KMS-11 (cell line): ENCODE measurements at regions not wholly inside any gene's neighbourhood (a gene's known extent, or its start where the extent isn't known, plus 50 kb on each side); places are given as distances from the start of the nearest gene placed in this dataset.

Experiments
- H2AFZ ChIP-seq: fragments of 200-600 bp; sonication (generic); 2 replicates; pipeline ENCODE4 v1.6.1; 2016; ENCODE audit warnings: antibody characterized with exemption, mixed run types, low read depth
- H3K27ac ChIP-seq: fragments of 200-600 bp; sonication (generic); 2 replicates; pipeline ENCODE4 v1.6.1; 2016; ENCODE audit warnings: mild to moderate bottlenecking, mixed run types
- H3K27me3 ChIP-seq: fragments of 200-600 bp; sonication (generic); 2 replicates; pipeline ENCODE4 v1.6.1; 2017; ENCODE audit warnings: mild to moderate bottlenecking, low read depth, mixed run types, moderate library complexity; ENCODE audit not compliant: insufficient read depth
- H3K36me3 ChIP-seq: fragments of 200-600 bp; sonication (generic); 2 replicates; pipeline ENCODE4 v1.6.1; 2017; ENCODE audit warnings: mild to moderate bottlenecking, mixed run types; ENCODE audit not compliant: insufficient read depth
- H3K4me1 ChIP-seq: fragments of 200-600 bp; sonication (generic); 2 replicates; pipeline ENCODE4 v1.6.1; 2016; ENCODE audit warnings: mild to moderate bottlenecking, low read depth, mixed run types; ENCODE audit not compliant: poor library complexity, severe bottlenecking
- H3K4me2 ChIP-seq: fragments of 200-600 bp; sonication (generic); 2 replicates; pipeline ENCODE4 v1.7.0; 2016; ENCODE audit warnings: mild to moderate bottlenecking, mixed run types
- H3K4me3 ChIP-seq: fragments of 200-600 bp; sonication (generic); IDR thresholded peaks from 2 replicates; pipeline ENCODE4 v1.6.1; 2017; ENCODE audit warnings: low read depth, low read length, mixed read lengths; ENCODE audit not compliant: insufficient read depth
- H3K79me2 ChIP-seq: fragments of 200-600 bp; sonication (generic); 2 replicates; pipeline ENCODE4 v1.6.1; 2016; ENCODE audit warnings: low read depth, mixed run types; ENCODE audit not compliant: insufficient read depth
- H3K9ac ChIP-seq: fragments of 200-600 bp; sonication (generic); 2 replicates; pipeline ENCODE4 v1.6.1; 2016; ENCODE audit warnings: mild to moderate bottlenecking, mixed run types
- H4K20me1 ChIP-seq: fragments of 200-600 bp; sonication (generic); 2 replicates; pipeline ENCODE4 v1.6.1; 2016; ENCODE audit warnings: mild to moderate bottlenecking, mixed run types; ENCODE audit not compliant: insufficient read depth
- TF ChIP-seq, protein P1 (sequence below): fragments of 200-600 bp; sonication (generic); conservative IDR thresholded peaks from 2 replicates; pipeline ENCODE4 v1.6.1; 2017; ENCODE audit warnings: low read depth, mild to moderate bottlenecking, antibody characterized with exemption, low read length, moderate library complexity, mixed read lengths

- no peaks in the 10 kb centered on the region for H3K36me3 ChIP-seq
- no peak overlapping the region for H3K9ac ChIP-seq
- H3K79me2 ChIP-seq: no peaks in the 10 kb centered on the region
- H4K20me1 ChIP-seq: no peaks in the 10 kb centered on the region
- H3K4me3 ChIP-seq: no peak overlapping the region
- TF ChIP-seq, protein P1, sequence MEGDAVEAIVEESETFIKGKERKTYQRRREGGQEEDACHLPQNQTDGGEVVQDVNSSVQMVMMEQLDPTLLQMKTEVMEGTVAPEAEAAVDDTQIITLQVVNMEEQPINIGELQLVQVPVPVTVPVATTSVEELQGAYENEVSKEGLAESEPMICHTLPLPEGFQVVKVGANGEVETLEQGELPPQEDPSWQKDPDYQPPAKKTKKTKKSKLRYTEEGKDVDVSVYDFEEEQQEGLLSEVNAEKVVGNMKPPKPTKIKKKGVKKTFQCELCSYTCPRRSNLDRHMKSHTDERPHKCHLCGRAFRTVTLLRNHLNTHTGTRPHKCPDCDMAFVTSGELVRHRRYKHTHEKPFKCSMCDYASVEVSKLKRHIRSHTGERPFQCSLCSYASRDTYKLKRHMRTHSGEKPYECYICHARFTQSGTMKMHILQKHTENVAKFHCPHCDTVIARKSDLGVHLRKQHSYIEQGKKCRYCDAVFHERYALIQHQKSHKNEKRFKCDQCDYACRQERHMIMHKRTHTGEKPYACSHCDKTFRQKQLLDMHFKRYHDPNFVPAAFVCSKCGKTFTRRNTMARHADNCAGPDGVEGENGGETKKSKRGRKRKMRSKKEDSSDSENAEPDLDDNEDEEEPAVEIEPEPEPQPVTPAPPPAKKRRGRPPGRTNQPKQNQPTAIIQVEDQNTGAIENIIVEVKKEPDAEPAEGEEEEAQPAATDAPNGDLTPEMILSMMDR: no peak
- no peak overlapping the region for H3K27ac ChIP-seq
- H3K27me3 ChIP-seq: no peaks in the 10 kb centered on the region
- H2AFZ ChIP-seq: no peak overlapping the region
- H3K4me1 ChIP-seq: no peaks in the 10 kb centered on the region
- H3K4me2 ChIP-seq: no peak overlapping the region
Observed at GRCh38 chr14:49417790-49418189, 168.4 kb downstream of the RPS29 start.

GRCh38 chr14:49408187-49408933 is 177.8 kb downstream of the RPS29 start:
- Histone ChIP-seq H3K4me1 (no peaks in the 10 kb centered on the region), H3K4me3 (no peak overlapping the region), H3K27ac (no peak overlapping the region), H3K4me2 (no peak overlapping the region), H3K36me3 (no peaks in the 10 kb centered on the region), H3K27me3 (no peaks in the 10 kb centered on the region), H3K79me2 (no peaks in the 10 kb centered on the region), H3K9ac (no peak overlapping the region), H2AFZ (no peak overlapping the region), H4K20me1 (no peaks in the 10 kb centered on the region)
- TF ChIP-seq, protein P1: no peak

GRCh38 chr14:49405291-49405690 is 180.9 kb downstream of the RPS29 start:
- TF ChIP-seq, protein P1: no peak
- no peak overlapping the region for H3K4me2 ChIP-seq
- H2AFZ ChIP-seq: no peak overlapping the region

GRCh38 chr14:49401373-49401772 is 184.8 kb downstream of the RPS29 start:
- no peak overlapping the region for H3K4me2 ChIP-seq
- no peaks in the 10 kb centered on the region for H3K79me2 ChIP-seq
- no peak overlapping the region for H3K4me3 ChIP-seq
- H3K4me1 ChIP-seq: no peaks in the 10 kb centered on the region
- no peaks in the 10 kb centered on the region for H3K27me3 ChIP-seq
- no peak overlapping the region for H3K9ac ChIP-seq
- H3K27ac ChIP-seq: no peak overlapping the region
- no peaks in the 10 kb centered on the region for H4K20me1 ChIP-seq
- TF ChIP-seq, protein P1: no peak
- H3K36me3 ChIP-seq: no peaks in the 10 kb centered on the region
- no peak overlapping the region for H2AFZ ChIP-seq

More at GRCh38 chr14:49405291-49405690, 180.9 kb downstream of the RPS29 start:
- H3K79me2 ChIP-seq: no peaks in the 10 kb centered on the region
- H3K27ac ChIP-seq: no peak overlapping the region
- no peaks in the 10 kb centered on the region for H3K4me1 ChIP-seq
- no peaks in the 10 kb centered on the region for H4K20me1 ChIP-seq
- H3K9ac ChIP-seq: no peak overlapping the region
- H3K27me3 ChIP-seq: no peaks in the 10 kb centered on the region
- H3K36me3 ChIP-seq: no peaks in the 10 kb centered on the region
- no peak overlapping the region for H3K4me3 ChIP-seq
